ENCODE measurements at regions not wholly inside any gene's neighbourhood (a gene's known extent, or its start where the extent isn't known, plus 50 kb on each side); places are given as distances from the start of the nearest gene placed in this dataset.

DNA sequence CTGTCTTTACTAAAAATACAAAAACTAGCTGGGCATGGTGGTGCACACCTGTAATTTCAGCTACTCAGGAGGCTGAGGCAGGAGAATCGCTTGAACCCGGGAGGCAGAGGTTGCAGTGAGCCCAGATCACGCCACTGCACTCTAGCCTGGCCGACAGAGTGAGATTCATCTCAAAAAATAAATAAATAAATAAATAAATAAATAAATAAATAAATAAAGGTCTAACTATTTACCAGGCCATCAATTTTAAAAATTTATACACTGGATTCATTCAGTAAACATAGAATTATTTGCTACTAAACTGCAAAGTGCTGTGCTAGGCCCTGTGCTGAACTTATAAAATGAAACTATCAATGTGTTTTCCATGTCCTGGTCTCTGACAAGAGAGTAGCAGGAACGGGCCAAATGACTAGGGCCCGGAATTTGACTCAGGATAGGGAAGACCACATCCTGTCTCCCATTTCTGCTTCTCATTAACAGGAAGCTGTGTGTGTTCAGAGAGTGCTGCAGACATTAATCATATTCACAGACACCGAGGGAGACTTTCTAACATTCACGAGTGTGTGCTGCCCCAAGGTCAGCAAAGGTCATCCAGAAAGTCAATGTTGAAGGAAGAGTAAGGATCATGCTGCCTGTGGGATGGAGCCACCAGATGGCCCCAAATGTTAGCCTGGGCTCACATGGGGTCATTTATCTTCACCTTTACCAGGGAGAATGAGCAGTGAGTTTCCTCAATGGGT is 95.8 kb downstream of the SPP2 start:
- no peak for DNase-seq

DNA sequence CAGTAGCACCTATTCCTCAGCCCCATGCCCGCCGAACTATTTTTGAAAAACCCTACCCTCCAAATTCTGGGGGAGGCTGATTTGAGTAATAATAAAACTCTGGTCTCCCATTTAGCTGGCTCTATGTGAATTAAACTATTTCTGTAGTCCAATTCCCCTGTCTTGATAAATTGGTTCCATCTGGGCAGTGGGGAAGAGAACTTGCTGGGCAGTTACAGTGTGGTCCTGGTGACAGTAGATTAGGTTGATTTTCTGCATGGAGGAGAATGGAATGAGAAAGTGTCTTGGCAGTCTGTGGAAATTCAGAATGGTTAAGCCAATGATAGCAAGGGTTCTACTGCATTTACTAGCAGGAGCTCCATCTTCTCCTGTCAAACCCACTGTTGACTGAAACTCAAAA is 95.0 kb downstream of the SPP2 start:
- DNase-seq = no peak

DNA sequence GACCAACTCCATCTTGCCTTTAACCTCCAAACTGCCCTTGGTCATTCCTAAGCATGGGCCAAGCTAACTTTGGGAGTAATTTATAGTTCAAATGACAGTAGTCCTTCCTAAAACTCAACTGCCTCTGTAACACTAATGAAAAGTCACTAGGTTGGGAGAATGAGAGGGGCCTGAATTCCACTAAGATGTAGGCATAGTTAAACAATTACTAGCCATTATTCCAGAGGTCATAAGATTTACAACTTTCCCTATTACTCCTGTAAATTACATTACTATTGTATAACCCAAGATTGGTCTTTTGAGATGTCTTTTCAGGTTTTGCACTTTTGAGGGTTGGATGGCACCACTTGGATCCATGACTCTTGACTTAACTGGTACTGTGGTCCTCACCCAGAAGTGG is 94.6 kb downstream of the SPP2 start:
- no peak for DNase-seq

DNA sequence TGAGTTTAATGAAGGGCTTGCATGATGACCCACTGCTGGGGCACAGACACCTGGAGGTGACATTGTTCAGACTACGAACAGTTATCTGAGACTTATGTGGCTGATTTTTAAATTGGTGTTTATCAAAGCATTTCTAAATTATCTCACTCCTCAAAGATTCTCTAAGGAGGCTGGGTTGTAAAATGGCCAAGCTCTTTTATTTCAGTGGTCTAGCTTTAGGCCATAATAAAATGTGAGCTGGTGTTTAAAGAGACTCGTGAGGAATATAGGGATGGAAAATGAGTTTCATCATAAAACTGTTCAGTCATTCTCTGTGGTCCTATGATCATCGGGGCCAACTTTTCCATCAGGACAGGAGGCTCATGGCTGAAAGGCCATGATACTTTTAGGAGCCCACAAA is 93.4 kb downstream of the SPP2 start:
- DNase-seq = no peak

DNA sequence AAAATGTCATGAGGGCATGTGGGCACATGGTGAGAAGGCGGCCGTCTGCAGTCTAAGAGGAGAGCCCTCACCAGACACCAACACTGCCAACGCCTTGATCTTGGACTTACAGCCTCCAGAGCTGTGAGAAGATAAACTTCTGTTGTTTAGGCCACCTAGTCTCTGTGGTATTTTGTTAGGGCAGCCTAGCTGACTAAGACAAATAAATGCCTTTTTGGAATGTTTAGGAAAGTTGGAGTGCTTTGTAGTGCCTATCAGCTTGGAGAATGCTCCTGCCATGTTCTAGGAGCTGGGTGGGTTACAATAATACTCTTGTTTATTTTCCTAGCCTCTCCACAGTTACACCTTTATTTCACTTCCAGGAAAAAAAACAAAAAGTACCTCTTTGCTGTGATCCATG is 92.0 kb downstream of the SPP2 start:
- DNase-seq = no peak

DNA sequence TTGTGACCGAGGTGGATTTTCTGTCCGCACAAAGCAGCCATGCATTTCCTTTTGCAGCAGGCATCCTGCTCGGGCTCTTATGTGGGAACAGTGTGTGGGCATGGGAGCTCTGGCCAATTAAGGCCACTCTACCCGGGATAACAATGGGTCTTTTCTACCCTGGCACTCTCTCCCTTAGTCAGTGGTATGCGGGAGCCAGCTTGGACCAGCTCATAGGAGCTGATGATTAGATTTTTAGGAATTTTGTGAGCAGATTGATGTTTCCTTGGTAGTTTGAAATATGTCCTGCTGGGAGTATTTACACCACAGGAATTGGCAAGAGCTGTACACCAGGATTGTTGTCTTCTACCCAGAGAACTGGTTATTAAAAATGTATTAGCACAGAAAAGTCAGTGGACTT is 89.3 kb downstream of the SPP2 start:
- DNase-seq = no peak

DNA sequence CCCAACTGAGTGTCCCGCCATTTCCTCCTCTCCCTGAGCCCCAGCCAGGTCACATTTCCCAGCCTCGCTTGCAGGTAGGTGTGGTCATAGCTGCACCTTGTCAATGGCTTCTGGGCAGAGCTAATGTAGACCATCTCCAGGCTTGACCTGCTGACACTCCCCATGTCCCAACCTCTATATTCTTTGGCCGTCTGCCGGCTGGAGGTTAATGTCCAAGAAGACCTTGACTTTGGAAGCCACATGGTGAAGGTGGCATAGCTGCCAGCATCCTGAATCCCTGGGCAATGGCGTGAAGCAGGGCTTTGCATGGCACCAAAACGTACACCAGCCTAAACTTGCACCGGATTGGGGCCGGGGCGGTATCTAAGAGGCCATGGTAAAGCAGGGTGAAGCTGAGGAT is 88.3 kb downstream of the SPP2 start:
- no peak for DNase-seq

DNA sequence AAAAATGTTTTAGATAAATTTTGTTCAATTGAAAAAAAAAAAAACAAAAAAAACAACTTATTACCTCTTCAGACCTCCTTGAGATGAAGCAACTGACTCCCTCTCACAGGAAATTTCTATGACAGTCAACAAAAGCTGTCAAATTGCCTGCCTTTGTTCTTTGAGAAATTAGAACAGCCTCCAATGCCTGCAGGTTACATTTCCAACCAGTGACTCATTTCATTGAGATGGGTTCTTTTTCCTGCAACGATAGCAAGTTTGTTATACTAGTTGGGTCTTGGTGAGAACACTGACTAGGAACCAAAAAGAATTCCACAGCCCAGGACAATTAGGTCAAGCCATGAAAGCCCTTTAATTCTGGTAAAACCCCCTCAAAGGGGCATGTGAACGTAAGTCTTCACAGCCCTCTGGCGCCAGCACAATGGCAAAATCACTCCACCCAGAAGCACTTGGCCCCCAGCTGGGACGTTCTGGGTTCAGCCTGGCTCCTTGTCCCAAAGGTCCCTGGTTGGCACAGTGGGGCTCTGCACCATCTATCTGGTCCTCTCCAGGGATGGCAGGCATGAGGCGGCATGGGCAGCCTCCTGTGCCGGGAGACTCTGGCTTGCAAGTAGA is 87.0 kb downstream of the SPP2 start:
- no peak for DNase-seq

DNA sequence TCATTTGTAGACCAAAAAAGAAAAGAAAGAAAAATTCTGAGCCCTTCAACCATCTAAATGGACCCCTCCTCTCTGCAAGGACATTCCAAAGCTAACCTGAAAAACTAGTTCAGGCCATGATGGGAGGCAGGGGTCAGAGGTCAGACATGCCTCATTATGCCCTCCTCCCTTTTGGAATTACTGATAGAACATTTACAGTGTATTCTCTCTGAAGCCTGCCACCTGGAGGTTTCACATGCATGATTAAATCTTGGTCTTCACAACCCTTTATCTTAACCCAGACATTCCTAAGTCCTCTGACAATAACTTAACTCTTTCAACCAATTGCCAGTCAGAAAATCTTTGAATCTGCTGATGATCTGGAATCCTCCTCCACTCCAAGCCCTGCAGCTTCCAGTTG is 86.0 kb downstream of the SPP2 start:
- DNase-seq = no peak

DNA sequence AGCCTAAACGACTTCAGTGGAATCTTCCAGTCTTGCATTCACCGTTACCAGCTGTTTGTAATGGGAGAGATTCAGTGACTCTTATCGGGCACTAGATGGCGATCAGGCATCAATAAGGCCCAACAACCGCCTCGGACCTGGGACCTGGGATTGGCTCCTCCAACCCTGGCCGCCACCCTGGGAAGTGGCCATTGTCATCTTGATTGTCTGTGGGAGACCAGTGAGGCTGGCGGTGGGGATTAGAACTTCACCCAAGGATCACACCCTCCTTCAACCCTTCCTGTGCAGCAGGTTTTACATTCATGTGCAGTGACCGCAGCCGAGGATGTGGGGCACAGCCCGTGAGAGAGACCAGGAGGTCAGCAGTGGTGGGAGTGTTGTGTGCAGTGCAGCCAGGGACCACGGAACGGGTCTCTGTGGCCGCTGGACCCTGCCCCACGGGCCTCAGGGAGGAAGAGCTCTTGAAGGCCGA is 85.3 kb downstream of the SPP2 start:
- DNase-seq = peak; percentile 36

DNA sequence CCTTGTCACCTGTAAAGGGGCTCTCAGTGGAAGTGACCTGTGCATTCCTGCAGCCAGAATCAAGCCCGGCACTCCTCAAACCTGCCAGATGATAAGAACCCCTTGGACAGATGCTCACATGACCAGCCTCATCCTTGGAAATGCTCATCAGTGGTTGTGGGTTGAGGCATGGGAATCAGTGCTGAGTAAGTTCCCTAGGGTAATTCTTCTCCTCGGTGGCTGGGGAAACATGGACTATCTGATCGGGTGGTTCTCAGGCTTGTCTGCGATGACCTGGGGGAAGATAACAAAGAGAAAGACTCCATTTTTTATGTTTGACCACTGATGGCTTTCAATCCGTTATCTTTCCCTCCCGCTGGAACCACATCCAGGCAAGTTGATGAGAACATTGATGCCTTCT is 84.0 kb downstream of the SPP2 start:
- no peak for DNase-seq

DNA sequence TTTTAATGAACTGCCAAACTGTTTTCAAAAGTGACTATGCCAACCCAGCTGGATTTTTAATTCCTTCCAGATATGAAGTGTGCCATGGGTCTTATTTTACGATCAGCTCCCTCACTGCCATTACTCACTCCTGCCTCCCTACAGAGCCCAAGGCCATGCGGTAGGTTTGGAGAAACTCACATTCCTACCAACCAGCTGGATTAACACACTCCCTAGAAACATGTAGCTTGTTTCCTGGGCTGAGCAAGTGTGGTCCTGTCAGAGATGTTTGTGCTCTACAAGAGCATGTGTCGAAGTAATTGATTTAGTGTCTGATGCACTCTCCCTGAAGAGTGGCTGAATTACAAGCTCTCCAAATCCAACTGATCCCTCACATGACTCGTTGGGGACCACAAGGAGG is 82.5 kb downstream of the SPP2 start:
- no peak for DNase-seq

DNA sequence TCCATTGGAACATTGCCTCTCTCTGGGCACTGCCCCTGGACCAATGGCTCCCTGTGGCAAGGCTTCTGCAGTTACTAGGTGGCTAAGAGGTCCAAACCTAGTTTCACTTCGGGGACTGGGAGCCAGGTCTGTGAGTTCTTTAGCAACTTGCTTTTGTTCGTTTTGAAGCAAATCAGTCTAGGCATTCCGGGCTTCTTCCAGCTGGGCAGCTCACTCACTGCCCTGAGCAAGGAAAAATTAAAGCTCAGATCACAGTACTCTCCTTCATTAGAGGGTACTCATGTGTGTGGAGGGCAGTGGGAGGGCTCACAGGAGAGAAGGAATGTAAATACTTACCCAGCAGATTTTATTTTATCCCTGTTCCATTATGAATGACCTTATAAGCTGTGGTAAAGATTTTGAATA is 80.3 kb downstream of the SPP2 start:
- DNase-seq = no peak

DNA sequence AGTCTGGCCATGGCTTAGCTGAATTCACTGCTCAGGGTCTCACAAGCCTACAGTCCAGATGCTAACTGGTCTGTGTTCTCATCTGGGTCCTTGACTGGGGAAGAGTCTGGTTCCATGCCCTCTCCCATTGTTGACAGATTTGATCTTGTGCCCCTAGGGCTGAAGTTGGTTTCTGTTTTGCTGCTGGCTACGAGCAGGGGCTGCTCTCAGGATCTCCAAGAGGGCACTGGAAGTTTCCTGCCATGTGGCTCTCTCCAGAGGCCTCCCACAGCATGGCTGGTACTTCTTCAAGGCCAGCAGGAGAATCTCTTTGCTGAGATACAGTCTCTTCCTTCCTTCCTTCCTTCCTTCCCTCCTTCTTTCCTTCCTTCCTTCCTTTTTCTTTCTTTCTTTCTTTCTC is 78.1 kb downstream of the SPP2 start:
- no peak for DNase-seq
